B cell (primary cell): ENCODE measurements at regions not wholly inside any gene's neighbourhood (a gene's known extent, or its start where the extent isn't known, plus 50 kb on each side); places are given as distances from the start of the nearest gene placed in this dataset.

Source experiments
- ATAC-seq: fragments of 200-7000 bp; cut with Tn5 transposase; one replicate; pipeline ENCODE4 v1.10.0; 2021; ENCODE audit warnings: low read depth, mild to moderate bottlenecking, moderate number of reproducible peaks, moderate library complexity
- CTCF ChIA-PET: fragments of 350-600 bp; sonication (Branson Sonifier 250); formaldehyde crosslinking; loops from one replicate; lab custom pipeline; 2021; ENCODE audit warnings: antibody characterized with exemption, inconsistent platforms; lab: Charles Lee
- POLR2A ChIA-PET: fragments of 350-600 bp; sonication (Branson Sonifier 250); formaldehyde crosslinking; loops from one replicate; lab custom pipeline; 2021; ENCODE audit warnings: antibody characterized with exemption; lab: Charles Lee
- DNase-seq: peaks from one replicate; pipeline ENCODE4 v3.0.0; 2013
- H2AFZ ChIP-seq: 2 replicates; pipeline ENCODE4 v1.6.1; 2012; ENCODE audit warnings: mild to moderate bottlenecking, low read depth, low read length; ENCODE audit not compliant: insufficient read depth, poor library complexity, severe bottlenecking
- H3K27ac ChIP-seq, 2 donors: 1 replicate in 1 of 2; 2 replicates in 1 of 2; pipeline ENCODE4 v1.5.1; 2012 to 2013; ENCODE audit warnings: low read length in 2 of 2, mild to moderate bottlenecking in 2 of 2, moderate library complexity in 1 of 2
- H3K27me3 ChIP-seq, 4 experiments: fragments of 200-600 bp in 1 of 4; sonication (generic) in 1 of 4; replicated peaks in 1 of 4; 1 replicate in 2 of 4; 2 replicates in 2 of 4; pipeline versions ENCODE4 v1.6.1 to v1.7.0; 2013 to 2016; ENCODE audit warnings: low read length in 3 of 4, mild to moderate bottlenecking in 2 of 4, mixed read lengths in 1 of 4, moderate library complexity in 1 of 4; ENCODE audit not compliant: insufficient read depth in 4 of 4, control insufficient read depth in 3 of 4; ENCODE audit errors: control extremely low read depth in 1 of 4
- H3K36me3 ChIP-seq, 2 experiments: replicated peaks in 1 of 2; 1 replicate in 1 of 2; 2 replicates in 1 of 2; pipeline versions ENCODE4 v1.6.1 to v1.7.1; 2013; ENCODE audit warnings: low read length in 1 of 2; ENCODE audit not compliant: insufficient read depth in 2 of 2, control insufficient read depth in 1 of 2; ENCODE audit errors: control extremely low read depth in 1 of 2, extremely low read depth in 1 of 2
- H3K4me1 ChIP-seq, 2 donors: fragments of 200-600 bp in 1 of 2; sonication (generic) in 1 of 2; 1 replicate in 1 of 2; 2 replicates in 1 of 2; pipeline versions ENCODE4 v1.5.1 to v1.6.1; 2013 to 2017; ENCODE audit warnings: low read length in 2 of 2; ENCODE audit not compliant: control insufficient read depth in 2 of 2, insufficient read depth in 2 of 2
- H3K4me2 ChIP-seq: replicated peaks from 2 replicates; pipeline ENCODE3; 2012; ENCODE audit warnings: mild to moderate bottlenecking, low read depth, low read length; ENCODE audit not compliant: poor library complexity, severe bottlenecking
- H3K4me3 ChIP-seq, 5 experiments: fragments of 200-600 bp in 1 of 5; sonication (generic) in 1 of 5; 1 replicate in 3 of 5; 2 replicates in 2 of 5; pipeline versions ENCODE4 v1.5.1 to v1.7.0; 2011 to 2016; ENCODE audit warnings: low read length in 4 of 5, mild to moderate bottlenecking in 4 of 5, low read depth in 2 of 5, control low read depth in 1 of 5, moderate library complexity in 1 of 5; ENCODE audit not compliant: insufficient read depth in 1 of 5; ENCODE audit errors: control extremely low read depth in 1 of 5, extremely low read depth in 1 of 5
- H3K79me2 ChIP-seq: fragments of 200-600 bp; sonication (generic); one replicate; pipeline ENCODE4 v1.6.0; 2016; ENCODE audit warnings: low read length; ENCODE audit not compliant: control insufficient read depth, insufficient read depth
- H3K9ac ChIP-seq: fragments of 200-600 bp; sonication (generic); 2 replicates; pipeline ENCODE4 v1.6.1; 2017; ENCODE audit warnings: mild to moderate bottlenecking, low read length, moderate library complexity
- H3K9me3 ChIP-seq, 3 donors: one replicate each; pipeline versions ENCODE4 v1.6.1 to v1.7.1; 2013; ENCODE audit warnings: low read length in 2 of 3; ENCODE audit not compliant: control insufficient read depth in 2 of 3, insufficient read depth in 1 of 3; ENCODE audit errors: control extremely low read depth in 1 of 3
- H4K20me1 ChIP-seq: 2 replicates; pipeline ENCODE4 v1.6.0; 2012; ENCODE audit warnings: mild to moderate bottlenecking, low read length; ENCODE audit not compliant: insufficient read depth, control insufficient read depth, poor library complexity, severe bottlenecking
- H3K27ac Mint-ChIP-seq: one replicate; pipeline ENCODE4 v1.8.0; 2021; ENCODE audit warnings: mixed read lengths
- H3K27me3 Mint-ChIP-seq: one replicate; pipeline ENCODE4 v1.8.0; 2021; ENCODE audit warnings: mixed read lengths
- H3K4me1 Mint-ChIP-seq: one replicate; pipeline ENCODE4 v1.8.0; 2021; ENCODE audit warnings: mixed read lengths
- H3K4me3 Mint-ChIP-seq: one replicate; pipeline ENCODE4 v1.8.0; 2021; ENCODE audit warnings: mixed read lengths
- H3K9me3 Mint-ChIP-seq: one replicate; pipeline ENCODE4 v1.8.0; 2022; ENCODE audit warnings: mixed read lengths; ENCODE audit not compliant: insufficient read depth
- EZH2 ChIP-seq: IDR thresholded peaks from 2 replicates; pipeline ENCODE4 v1.6.1; 2012; ENCODE audit warnings: borderline replicate concordance, low read depth, mild to moderate bottlenecking, moderate library complexity, low read length; ENCODE audit not compliant: insufficient read depth, poor library complexity, severe bottlenecking
- WGBS: methylation state at CpG from one replicate; pipeline ENCODE4 v1.1.5; 2013; ENCODE audit warnings: missing lambda C conversion rate; ENCODE audit not compliant: insufficient coverage; 5-methylcytosine and 5-hydroxymethylcytosine counted together
- intact Hi-C: fragments of 100-400 bp; cut with micrococcal nuclease; formaldehyde crosslinking; loops from one replicate; pipeline ENCODE4 v1.10.0; 2022
- TF ChIP-seq, protein P1 (sequence below): fragments of 200-600 bp; IDR thresholded peaks from one replicate; pipeline ENCODE4 v1.8.0; 2022; ENCODE audit warnings: antibody characterized with exemption, mild to moderate bottlenecking

DNA sequence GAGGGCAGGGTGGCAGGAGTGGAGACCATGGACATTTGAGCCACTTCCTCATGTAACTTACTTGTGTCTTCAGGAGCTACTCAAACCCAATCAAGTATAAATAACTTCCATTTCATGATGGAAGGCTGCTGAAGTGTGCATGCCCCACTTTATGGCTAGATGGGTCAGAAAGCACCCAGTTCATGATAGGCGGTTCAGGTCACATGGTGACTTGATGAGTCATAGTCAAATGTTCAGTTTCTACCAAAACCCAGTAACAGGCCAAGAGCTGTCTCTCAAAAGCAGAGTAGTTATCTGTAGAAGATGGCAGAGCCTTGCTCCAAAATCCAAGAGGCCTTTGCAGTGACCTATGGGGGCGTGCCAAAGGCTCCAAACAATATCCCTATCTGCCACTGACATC, 133.7 kb upstream of the TENT5A start:
- POLR2A ChIA-PET: no interaction called here
- Histone ChIP-seq H3K4me2 (no peak overlapping the region), H3K9ac (no peak overlapping the region), H3K27ac (no peak overlapping the region), H3K4me1 (no peaks in the 10 kb centered on the region), H3K9me3 (peaks cover 0 to 3% (median 0%) of the 10 kb centered on the region in 3 donors), H3K4me3 (no peak overlapping the region), H3K79me2 (no peaks in the 10 kb centered on the region), H3K27me3 (no peaks in the 10 kb centered on the region), H4K20me1 (no peaks in the 10 kb centered on the region), H2AFZ (no peak overlapping the region), H3K36me3 (no peaks in the 10 kb centered on the region)
- Mint-ChIP-seq H3K4me1 (no peaks in the 10 kb centered on the region), H3K27ac (no peak overlapping the region), H3K4me3 (no peak overlapping the region), H3K27me3 (no peaks in the 10 kb centered on the region), H3K9me3 (no peaks in the 10 kb centered on the region)
- no peak for ATAC-seq
- TF ChIP-seq, protein P1, sequence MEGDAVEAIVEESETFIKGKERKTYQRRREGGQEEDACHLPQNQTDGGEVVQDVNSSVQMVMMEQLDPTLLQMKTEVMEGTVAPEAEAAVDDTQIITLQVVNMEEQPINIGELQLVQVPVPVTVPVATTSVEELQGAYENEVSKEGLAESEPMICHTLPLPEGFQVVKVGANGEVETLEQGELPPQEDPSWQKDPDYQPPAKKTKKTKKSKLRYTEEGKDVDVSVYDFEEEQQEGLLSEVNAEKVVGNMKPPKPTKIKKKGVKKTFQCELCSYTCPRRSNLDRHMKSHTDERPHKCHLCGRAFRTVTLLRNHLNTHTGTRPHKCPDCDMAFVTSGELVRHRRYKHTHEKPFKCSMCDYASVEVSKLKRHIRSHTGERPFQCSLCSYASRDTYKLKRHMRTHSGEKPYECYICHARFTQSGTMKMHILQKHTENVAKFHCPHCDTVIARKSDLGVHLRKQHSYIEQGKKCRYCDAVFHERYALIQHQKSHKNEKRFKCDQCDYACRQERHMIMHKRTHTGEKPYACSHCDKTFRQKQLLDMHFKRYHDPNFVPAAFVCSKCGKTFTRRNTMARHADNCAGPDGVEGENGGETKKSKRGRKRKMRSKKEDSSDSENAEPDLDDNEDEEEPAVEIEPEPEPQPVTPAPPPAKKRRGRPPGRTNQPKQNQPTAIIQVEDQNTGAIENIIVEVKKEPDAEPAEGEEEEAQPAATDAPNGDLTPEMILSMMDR: no peak
- 76% methylated on average over 2 of the region's 2 CpGs for WGBS
- CTCF ChIA-PET: no interaction called here
- DNase-seq: no peak
- intact Hi-C loops: no loop called here

DNA sequence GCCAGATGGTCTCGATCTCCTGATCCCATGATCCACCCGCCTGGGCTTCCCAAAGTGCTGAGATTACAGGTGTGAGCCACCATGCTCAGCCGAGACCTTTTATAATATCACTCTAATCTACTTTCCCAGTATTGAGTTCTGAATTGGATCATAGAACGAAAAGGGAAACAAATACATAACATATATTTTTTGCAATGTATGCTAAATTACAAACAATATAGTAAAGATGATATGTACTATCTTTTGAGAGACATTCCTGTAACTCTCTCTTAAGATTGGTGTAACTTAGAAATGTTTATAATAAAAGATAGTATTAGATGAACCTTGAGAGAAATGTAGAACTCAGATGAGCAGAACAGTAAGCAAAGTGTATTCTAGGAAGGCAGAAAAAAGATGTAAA, 129.2 kb upstream of the TENT5A start:
- no peaks in the 10 kb centered on the region for H3K27me3 ChIP-seq
- no peaks in the 10 kb centered on the region for H3K36me3 ChIP-seq
- no peak overlapping the region for H3K27ac ChIP-seq
- H3K4me2 ChIP-seq: no peak overlapping the region
- H3K9ac ChIP-seq: no peak overlapping the region
- no peaks in the 10 kb centered on the region for H3K4me1 ChIP-seq
- Mint-ChIP-seq H3K9me3 (no peaks in the 10 kb centered on the region), H3K4me3 (no peak overlapping the region), H3K27ac (no peak overlapping the region), H3K27me3 (no peaks in the 10 kb centered on the region), H3K4me1 (no peaks in the 10 kb centered on the region)
- no peaks in the 10 kb centered on the region for H3K79me2 ChIP-seq
- intact Hi-C loops: no loop called here
- CTCF ChIA-PET: no interaction called here
- H4K20me1 ChIP-seq: no peaks in the 10 kb centered on the region
- DNase-seq: no peak
- no peak overlapping the region for H2AFZ ChIP-seq
- H3K4me3 ChIP-seq: no peak overlapping the region
- TF ChIP-seq, protein P1: no peak
- TF ChIP-seq EZH2: no peak
- WGBS: no CpG with 5 or more reads among the region's 4 CpGs
- ATAC-seq: no peak
- POLR2A ChIA-PET: no interaction called here
- H3K9me3 ChIP-seq: peaks cover 0 to 3% (median 0%) of the 10 kb centered on the region in 3 donors
